DND-41 (cell line): ENCODE measurements at regions not wholly inside any gene's neighbourhood (a gene's known extent, or its start where the extent isn't known, plus 50 kb on each side); places are given as distances from the start of the nearest gene placed in this dataset.

Experiments
- EZH2 ChIP-seq: IDR thresholded peaks from 3 replicates; pipeline ENCODE4 v1.6.1; 2012; ENCODE audit warnings: borderline replicate concordance, low read depth, mild to moderate bottlenecking, moderate library complexity, low read length, inconsistent platforms; ENCODE audit not compliant: severe bottlenecking
- TF ChIP-seq, protein P1 (sequence below): IDR thresholded peaks from 2 replicates; pipeline ENCODE4 v1.5.1; 2012; ENCODE audit warnings: borderline replicate concordance, low read length, moderate library complexity, mild to moderate bottlenecking; ENCODE audit not compliant: poor library complexity, severe bottlenecking; ENCODE audit errors: extremely low read depth

DNA sequence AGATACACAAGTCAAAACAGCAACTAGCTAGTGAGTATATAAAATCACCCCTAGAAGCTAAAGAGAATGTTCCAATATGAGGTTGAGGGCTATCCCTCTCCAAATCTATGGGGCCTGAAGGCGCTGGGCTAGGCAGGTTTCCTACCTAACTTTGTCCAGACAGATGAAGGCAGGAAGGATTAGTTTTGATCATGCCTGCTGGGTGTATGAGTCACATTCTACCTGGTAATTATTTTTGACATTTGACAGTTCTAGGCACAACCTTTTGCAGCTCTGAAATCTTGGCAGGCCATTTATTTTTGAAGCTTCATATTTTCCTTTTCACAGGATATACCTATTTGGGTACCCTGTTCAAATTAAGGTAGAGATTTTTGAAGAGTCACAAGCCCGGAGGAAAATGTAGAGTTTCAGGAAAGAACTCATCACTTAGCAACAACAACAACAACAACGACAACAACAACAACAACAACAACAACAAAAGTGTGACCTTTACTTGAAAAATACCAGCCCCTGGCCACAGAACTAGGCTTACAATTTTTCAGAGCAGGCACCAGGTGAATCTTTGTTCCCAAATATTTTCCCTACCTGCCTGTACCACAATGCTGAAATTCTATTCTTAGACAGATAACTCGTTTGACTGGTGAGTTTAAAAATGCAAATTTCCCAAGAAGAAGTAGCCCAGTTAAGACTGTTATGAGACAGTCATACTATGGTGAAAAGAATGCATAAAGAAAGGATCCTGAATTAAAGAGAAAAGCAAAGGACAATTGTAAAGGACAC is 175.5 kb upstream of the TUT7 start:
- TF ChIP-seq, protein P1, sequence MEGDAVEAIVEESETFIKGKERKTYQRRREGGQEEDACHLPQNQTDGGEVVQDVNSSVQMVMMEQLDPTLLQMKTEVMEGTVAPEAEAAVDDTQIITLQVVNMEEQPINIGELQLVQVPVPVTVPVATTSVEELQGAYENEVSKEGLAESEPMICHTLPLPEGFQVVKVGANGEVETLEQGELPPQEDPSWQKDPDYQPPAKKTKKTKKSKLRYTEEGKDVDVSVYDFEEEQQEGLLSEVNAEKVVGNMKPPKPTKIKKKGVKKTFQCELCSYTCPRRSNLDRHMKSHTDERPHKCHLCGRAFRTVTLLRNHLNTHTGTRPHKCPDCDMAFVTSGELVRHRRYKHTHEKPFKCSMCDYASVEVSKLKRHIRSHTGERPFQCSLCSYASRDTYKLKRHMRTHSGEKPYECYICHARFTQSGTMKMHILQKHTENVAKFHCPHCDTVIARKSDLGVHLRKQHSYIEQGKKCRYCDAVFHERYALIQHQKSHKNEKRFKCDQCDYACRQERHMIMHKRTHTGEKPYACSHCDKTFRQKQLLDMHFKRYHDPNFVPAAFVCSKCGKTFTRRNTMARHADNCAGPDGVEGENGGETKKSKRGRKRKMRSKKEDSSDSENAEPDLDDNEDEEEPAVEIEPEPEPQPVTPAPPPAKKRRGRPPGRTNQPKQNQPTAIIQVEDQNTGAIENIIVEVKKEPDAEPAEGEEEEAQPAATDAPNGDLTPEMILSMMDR: no peak
- TF ChIP-seq EZH2: no peak
